ENCODE measurements at regions not wholly inside any gene's neighbourhood (a gene's known extent, or its start where the extent isn't known, plus 50 kb on each side); places are given as distances from the start of the nearest gene placed in this dataset.

DNA sequence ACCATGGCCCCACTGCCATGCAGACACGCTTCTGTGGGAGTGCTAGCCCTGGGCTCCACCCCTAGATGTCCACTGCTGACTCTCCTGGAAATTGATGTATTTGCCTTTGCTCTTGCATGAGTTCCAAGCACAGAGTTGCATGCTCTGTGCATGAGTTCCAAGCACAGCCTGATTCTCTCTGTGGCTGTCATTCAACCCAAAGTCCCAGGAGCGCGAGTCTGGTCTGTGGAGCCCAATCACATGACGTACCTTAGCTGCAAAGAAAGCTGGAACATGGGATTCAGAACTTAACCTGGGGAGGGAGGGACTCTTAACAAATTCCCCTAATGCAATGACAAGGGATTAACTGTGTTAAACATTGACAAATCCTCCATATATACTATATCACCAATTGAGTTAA lies 114.3 kb upstream of the SLC24A3 start:
- Histone ChIP-seq H3K4me1 (no peaks in the 10 kb centered on the region), H3K27me3 (ENCODE audit: insufficient read depth in 3 of 3, low read length in 2 of 3) (no peaks in the 10 kb centered on the region), H3K9me3 (no peaks in the 10 kb centered on the region), H3K4me3 (no peak overlapping the region), H3K36me3 (ENCODE audit: insufficient read depth in 1 of 2, low read depth in 1 of 2) (no peaks in the 10 kb centered on the region), H3K27ac (no peak overlapping the region)
- intact Hi-C loops (cut with DNase I) = no loop called here
- ATAC-seq (no peak), DNase-seq (no peak)
- 89 to 92% (median 89%) methylated on average over 4 of the region's 4 CpGs for WGBS, 3 donors
- TF ChIP-seq, protein P1, sequence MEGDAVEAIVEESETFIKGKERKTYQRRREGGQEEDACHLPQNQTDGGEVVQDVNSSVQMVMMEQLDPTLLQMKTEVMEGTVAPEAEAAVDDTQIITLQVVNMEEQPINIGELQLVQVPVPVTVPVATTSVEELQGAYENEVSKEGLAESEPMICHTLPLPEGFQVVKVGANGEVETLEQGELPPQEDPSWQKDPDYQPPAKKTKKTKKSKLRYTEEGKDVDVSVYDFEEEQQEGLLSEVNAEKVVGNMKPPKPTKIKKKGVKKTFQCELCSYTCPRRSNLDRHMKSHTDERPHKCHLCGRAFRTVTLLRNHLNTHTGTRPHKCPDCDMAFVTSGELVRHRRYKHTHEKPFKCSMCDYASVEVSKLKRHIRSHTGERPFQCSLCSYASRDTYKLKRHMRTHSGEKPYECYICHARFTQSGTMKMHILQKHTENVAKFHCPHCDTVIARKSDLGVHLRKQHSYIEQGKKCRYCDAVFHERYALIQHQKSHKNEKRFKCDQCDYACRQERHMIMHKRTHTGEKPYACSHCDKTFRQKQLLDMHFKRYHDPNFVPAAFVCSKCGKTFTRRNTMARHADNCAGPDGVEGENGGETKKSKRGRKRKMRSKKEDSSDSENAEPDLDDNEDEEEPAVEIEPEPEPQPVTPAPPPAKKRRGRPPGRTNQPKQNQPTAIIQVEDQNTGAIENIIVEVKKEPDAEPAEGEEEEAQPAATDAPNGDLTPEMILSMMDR (IDR thresholded peaks at IDR 0.05) = no peak

DNA sequence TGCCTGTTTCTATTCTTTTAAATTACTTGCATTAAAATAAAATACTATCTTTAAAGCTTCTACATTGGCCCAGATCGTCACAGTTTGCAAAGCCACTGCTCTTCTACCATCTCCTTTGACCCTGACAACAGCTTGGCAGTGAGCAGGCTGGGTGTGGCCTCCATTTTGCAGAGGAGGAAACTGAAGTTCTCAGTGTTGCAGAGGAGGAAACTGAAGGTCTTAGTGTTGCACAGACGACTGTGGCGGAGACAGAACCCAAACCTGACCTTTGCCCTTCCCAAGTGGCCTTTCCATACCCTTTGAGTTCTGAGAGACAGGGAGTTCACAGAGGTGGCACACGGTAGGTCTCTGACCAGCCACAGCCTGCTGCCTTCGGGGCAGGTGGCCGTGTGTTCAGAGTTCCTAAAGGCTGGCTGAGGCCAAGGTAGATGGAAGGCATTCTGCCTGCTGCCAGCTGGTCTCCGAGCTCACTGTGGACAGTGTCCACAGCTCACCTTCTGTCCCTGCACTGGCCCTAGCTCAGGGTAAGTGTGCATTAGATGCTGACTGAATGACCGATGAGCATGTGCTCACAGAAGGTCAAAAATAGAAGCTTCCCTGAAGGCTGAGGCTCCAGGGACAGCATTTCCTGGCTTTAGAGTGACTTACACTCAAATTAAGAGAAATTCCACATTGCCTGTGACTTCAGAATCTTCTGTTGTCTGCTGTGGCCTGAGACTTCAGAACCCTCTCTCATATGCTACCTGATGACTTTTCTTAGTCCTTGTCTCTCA lies 113.5 kb upstream of the SLC24A3 start:
- Histone ChIP-seq H3K27me3 (ENCODE audit: insufficient read depth in 3 of 3, low read length in 2 of 3) (no peaks in the 10 kb centered on the region), H3K9me3 (no peaks in the 10 kb centered on the region), H3K4me1 (no peaks in the 10 kb centered on the region), H3K27ac (no peak overlapping the region), H3K36me3 (ENCODE audit: insufficient read depth in 1 of 2, low read depth in 1 of 2) (no peaks in the 10 kb centered on the region), H3K4me3 (no peak overlapping the region)
- ATAC-seq = peak in 1 of 4 donors; percentile 34
- intact Hi-C loops (cut with DNase I) = no loop called here
- DNase-seq = no peak
- WGBS, 3 donors = 51 to 54% (median 52%) methylated on average over 8 of the region's 8 CpGs
- TF ChIP-seq, protein P1 (IDR thresholded peaks at IDR 0.05) = no peak

DNA sequence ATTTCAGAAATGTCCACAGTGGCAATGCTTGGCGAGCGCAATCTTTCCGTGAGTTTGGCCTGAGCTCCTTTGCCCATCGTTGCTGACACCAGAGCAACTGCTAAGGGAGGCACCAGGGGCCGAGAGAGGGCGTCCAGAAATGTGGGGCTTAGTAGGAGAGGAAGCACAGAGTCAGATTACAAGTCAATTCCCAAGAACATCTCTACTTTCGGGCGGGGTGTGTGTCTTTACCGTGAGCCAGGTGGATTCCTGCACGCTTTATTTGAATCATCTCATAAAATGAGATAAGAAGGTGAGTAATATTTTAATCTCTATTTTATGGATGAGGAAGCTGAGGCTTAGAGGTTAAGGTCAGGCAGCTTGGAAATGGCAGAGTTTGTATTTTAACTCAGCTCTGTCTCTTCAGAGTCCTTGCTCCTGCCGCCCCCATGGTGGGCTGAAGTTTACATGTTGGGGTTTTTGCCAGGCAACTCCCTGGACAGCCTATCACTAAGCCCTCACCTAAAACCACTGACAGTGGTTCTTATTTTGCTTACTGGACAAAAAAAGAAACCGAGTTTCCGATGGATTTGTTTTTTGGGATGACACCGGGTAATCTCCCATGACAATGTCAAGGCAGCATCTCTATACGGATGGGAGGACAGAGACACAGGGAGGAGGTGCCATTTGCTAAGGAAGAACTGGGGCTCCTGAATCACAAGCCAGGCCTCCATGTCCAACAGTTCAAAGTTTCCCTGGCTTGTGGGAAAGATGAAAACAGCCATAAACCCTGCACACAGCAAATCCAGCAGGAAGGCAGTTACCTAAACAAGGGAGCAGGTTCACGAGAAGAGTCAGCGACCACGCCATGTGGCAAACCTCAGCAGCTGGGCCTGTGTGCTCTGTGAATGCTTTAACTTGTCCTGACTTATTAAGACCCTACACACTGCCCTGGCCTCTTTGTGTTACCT lies 112.6 kb upstream of the SLC24A3 start:
- ATAC-seq = no peak
- Histone ChIP-seq H3K27me3 (ENCODE audit: insufficient read depth in 3 of 3, low read length in 2 of 3) (no peaks in the 10 kb centered on the region), H3K4me1 (no peaks in the 10 kb centered on the region), H3K4me3 (no peak overlapping the region), H3K27ac (no peak overlapping the region), H3K9me3 (no peaks in the 10 kb centered on the region), H3K36me3 (ENCODE audit: insufficient read depth in 1 of 2, low read depth in 1 of 2) (no peaks in the 10 kb centered on the region)
- intact Hi-C loops (cut with DNase I) = no loop called here
- 69 to 79% (median 77%) methylated on average over 18 of the region's 18 CpGs for WGBS, 3 donors
- TF ChIP-seq, protein P1 (IDR thresholded peaks at IDR 0.05) = no peak
- no peak for DNase-seq

DNA sequence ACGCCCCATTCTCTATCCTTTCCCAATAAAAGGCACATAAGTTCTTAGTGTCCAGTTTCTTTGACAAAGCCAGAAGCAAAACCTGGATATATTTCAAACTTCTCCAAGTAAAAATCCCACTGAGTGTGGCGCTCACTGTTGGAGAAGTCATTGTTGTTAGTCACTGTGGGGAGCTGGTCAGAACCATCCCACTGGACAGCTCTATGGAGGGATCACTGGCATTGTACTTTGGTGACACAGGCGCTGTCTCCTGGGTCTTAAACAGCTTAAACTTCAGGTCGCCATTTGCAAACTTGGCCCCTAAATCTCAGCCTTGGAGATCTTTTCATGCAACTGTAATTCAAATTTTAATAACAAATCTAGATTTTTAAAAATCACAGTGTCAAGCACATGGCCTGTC lies 111.5 kb upstream of the SLC24A3 start:
- DNase-seq (no peak), ATAC-seq (no peak)
- Histone ChIP-seq H3K27me3 (ENCODE audit: insufficient read depth in 3 of 3, low read length in 2 of 3) (no peaks in the 10 kb centered on the region), H3K9me3 (no peaks in the 10 kb centered on the region), H3K4me1 (no peaks in the 10 kb centered on the region), H3K36me3 (ENCODE audit: insufficient read depth in 1 of 2, low read depth in 1 of 2) (no peaks in the 10 kb centered on the region), H3K4me3 (no peak overlapping the region), H3K27ac (no peak overlapping the region)
- intact Hi-C loops (cut with DNase I) = no loop called here
- 83 to 89% (median 87%) methylated on average over 4 of the region's 4 CpGs for WGBS, 3 donors
- TF ChIP-seq, protein P1 (IDR thresholded peaks at IDR 0.05) = no peak
